Mesothelial cell of epicardium (in vitro differentiated cells): ENCODE measurements at regions not wholly inside any gene's neighbourhood (a gene's known extent, or its start where the extent isn't known, plus 50 kb on each side); places are given as distances from the start of the nearest gene placed in this dataset.
A peak's percentile ranks its signal among the peaks of the same experiment; 100 is the strongest.

Experiments used
- DNase-seq, 2 experiments: peaks; one replicate each; pipeline ENCODE4 v3.0.0; 2021; ENCODE audit warnings: low spot score in 2 of 2; ENCODE audit not compliant: unreplicated experiment in 2 of 2
- H3K27ac Mint-ChIP-seq: 2 replicates; pipeline ENCODE4 v1.8.0; 2021; ENCODE audit warnings: mixed read lengths
- H3K27me3 Mint-ChIP-seq: 2 replicates; pipeline ENCODE4 v1.8.0; 2021; ENCODE audit warnings: low read depth, mixed read lengths
- H3K36me3 Mint-ChIP-seq: 2 replicates; pipeline ENCODE4 v1.8.0; 2021; ENCODE audit warnings: mixed read lengths
- H3K4me1 Mint-ChIP-seq: 2 replicates; pipeline ENCODE4 v1.8.0; 2021; ENCODE audit warnings: mixed read lengths
- H3K4me3 Mint-ChIP-seq: 2 replicates; pipeline ENCODE4 v1.8.0; 2021; ENCODE audit warnings: mild to moderate bottlenecking, moderate library complexity, mixed read lengths
- H3K9me3 Mint-ChIP-seq: 2 replicates; pipeline ENCODE4 v1.8.0; 2021; ENCODE audit warnings: mixed read lengths
- TF ChIP-seq, protein P1 (sequence below): fragments of 200-600 bp; sonication (generic); IDR thresholded peaks from one replicate; pipeline ENCODE4 v1.5.0; 2021; ENCODE audit warnings: antibody characterized with exemption; ENCODE audit not compliant: unreplicated experiment

DNA sequence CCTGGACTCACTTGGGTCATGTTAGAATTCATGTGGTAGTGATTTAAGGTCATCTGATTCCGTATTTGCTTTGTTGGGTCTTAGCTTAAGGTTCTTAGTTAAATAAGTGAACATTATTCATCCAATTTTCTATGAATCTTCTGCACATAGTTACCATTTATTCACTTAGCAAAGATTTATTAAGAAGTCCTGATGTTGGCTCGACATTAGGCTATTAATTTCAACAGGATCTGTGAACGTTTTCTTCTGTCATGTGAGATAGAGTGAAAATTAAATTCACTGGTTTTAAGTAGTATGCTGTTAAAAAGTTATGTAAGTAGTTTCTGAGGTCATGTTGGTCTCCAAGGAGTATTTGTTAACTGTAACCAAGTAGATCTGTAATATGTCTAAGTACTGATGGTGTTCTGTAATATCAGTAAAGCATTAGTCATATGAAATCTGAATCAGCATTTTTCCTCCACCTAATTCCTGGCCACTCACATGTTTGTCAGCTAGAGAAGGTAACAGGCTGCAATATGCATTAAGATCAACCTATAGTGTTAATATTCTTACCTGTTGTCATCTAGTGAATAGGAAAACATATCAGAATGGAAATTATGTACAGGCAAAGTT, 155.6 kb downstream of the PCDH7 start:
- TF ChIP-seq, protein P1, sequence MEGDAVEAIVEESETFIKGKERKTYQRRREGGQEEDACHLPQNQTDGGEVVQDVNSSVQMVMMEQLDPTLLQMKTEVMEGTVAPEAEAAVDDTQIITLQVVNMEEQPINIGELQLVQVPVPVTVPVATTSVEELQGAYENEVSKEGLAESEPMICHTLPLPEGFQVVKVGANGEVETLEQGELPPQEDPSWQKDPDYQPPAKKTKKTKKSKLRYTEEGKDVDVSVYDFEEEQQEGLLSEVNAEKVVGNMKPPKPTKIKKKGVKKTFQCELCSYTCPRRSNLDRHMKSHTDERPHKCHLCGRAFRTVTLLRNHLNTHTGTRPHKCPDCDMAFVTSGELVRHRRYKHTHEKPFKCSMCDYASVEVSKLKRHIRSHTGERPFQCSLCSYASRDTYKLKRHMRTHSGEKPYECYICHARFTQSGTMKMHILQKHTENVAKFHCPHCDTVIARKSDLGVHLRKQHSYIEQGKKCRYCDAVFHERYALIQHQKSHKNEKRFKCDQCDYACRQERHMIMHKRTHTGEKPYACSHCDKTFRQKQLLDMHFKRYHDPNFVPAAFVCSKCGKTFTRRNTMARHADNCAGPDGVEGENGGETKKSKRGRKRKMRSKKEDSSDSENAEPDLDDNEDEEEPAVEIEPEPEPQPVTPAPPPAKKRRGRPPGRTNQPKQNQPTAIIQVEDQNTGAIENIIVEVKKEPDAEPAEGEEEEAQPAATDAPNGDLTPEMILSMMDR: no peak
- Mint-ChIP-seq H3K4me3 (no peak overlapping the region), H3K4me1 (peaks cover 10% of the 10 kb centered on the region), H3K27ac (peak overlapping the region; percentile 48), H3K36me3 (no peaks in the 10 kb centered on the region), H3K9me3 (peaks cover 6% of the 10 kb centered on the region), H3K27me3 (no peaks in the 10 kb centered on the region)
- no peak for DNase-seq

DNA sequence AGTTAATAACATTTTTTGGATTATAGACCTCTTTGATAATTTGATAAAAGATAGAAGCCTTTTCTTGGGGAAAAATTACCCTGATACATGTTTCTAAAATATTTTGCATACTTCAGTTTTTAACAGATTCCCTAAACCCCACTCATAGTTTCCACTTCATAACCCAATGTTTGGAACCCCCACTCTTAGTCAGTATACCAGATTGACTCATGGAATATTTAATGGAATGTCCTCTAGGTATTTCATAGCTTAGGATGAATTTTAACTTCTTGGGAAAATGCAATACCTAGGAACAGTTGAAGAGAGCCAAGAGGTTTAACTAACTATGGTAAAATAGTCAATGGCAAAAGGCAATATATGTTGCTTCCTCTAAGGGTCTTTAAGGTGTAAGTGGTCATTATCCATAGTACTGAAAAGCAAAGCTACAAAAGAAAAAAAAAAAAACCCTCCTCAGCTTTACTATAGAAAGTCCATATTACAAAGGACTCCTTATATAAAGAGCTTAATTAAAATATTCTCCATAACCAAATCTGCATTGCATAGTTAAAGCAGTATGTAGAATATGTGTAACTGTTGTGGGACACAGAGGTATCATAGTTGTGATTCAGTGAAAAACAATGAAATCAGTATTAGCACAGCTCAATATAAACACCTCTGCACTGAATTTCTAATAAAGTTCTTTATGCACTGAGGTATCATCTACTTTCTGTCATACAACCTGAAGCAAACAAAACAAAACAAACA, 159.9 kb downstream of the PCDH7 start:
- H3K27me3 Mint-ChIP-seq: no peaks in the 10 kb centered on the region

DNA sequence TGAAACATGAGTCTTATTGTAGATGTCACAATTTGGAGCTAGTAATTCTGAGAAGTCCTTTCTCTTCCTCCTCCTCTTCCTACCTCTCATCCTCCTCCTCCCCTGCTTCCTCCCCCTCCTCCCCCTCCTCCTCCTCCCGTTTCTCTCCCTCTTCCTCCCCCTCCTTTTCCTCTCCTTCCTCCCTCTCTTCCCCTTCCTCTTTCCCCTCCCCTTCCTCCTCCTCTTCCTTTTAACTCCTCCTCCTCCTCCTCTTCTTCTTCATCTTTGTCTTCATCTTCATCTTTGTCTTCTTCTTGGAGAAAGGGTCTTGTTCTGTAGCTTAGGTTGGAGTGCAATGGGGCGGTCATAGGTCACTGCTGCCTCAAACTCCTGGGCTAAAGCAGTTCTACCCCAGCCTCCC, 161.8 kb downstream of the PCDH7 start:
- H3K27ac Mint-ChIP-seq: no peak overlapping the region
- no peak for DNase-seq

More for the DNA sequence above, 159.9 kb downstream of the PCDH7 start:
- TF ChIP-seq, protein P1: no peak
- H3K4me3 Mint-ChIP-seq: no peak overlapping the region
- peaks cover 11% of the 10 kb centered on the region for H3K4me1 Mint-ChIP-seq
- peaks cover 7% of the 10 kb centered on the region for H3K36me3 Mint-ChIP-seq
- H3K27ac Mint-ChIP-seq: no peak overlapping the region
- H3K9me3 Mint-ChIP-seq: peaks cover 2% of the 10 kb centered on the region
- DNase-seq: no peak

DNA sequence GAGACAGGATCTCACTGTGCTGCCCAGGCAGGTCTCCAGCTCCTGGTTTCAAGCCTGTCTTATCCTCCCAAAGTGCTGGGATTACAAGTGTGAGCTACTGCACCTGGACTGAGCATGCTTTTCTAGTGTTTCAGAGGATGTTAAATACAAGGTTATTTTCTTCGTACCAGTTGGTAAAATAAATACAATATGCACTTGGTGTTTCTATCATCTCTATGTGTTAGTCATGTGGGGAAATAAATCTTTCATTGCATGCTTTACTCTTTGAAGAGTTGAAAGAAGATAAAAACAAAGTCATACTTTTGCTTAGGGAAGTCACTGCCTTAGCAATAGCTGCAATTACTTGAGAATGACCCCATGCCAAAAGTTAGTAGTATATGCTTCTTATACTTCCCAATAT, 162.3 kb downstream of the PCDH7 start:
- Mint-ChIP-seq H3K4me3 (no peak overlapping the region), H3K27ac (no peak overlapping the region), H3K27me3 (no peaks in the 10 kb centered on the region), H3K9me3 (peaks cover 4% of the 10 kb centered on the region), H3K4me1 (peaks cover 2% of the 10 kb centered on the region), H3K36me3 (peaks cover 11% of the 10 kb centered on the region)
- TF ChIP-seq, protein P1: no peak
- DNase-seq: no peak

More for the DNA sequence above, 161.8 kb downstream of the PCDH7 start:
- TF ChIP-seq, protein P1: no peak
- no peak overlapping the region for H3K4me3 Mint-ChIP-seq
- H3K4me1 Mint-ChIP-seq: peaks cover 4% of the 10 kb centered on the region
- no peaks in the 10 kb centered on the region for H3K27me3 Mint-ChIP-seq
- H3K9me3 Mint-ChIP-seq: peaks cover 4% of the 10 kb centered on the region
- H3K36me3 Mint-ChIP-seq: peaks cover 11% of the 10 kb centered on the region

DNA sequence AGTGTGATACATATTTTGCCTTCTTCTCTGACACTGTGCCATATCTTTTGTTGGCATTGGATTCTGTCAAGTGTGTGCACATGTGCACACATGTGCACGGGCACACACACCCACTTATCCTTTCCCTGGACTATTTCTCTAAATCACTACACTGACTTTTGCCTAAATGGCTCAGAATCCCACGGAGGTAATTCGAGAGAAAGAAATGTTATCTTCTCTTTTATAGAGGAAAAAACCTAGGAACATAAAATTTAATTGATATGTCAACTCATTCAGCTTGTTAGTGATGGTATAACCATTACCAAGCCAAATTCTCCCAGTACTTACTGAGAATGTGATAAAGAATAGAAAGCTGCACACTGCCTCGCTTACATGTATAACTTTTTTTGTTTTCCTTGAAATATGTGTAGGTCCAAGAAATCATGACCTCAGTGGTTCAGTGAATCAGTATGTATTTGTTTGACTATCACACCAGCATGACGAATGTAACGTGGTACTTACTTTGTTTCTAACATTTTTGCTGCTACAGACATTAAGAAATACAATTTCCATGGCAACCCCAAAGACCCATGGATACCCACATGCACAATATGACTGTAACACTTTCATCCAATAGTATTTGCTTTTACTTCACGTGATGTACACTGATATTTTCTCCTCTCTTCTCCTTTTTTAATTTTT, 163.0 kb downstream of the PCDH7 start:
- H3K36me3 Mint-ChIP-seq: peaks cover 11% of the 10 kb centered on the region
- no peak overlapping the region for H3K4me3 Mint-ChIP-seq
- H3K9me3 Mint-ChIP-seq: peaks cover 4% of the 10 kb centered on the region
- peak overlapping the region; percentile 36 for H3K27ac Mint-ChIP-seq
- H3K4me1 Mint-ChIP-seq: peaks cover 2% of the 10 kb centered on the region
- TF ChIP-seq, protein P1: no peak
- no peaks in the 10 kb centered on the region for H3K27me3 Mint-ChIP-seq
- DNase-seq: no peak
